ENCODE measurements at regions not wholly inside any gene's neighbourhood (a gene's known extent, or its start where the extent isn't known, plus 50 kb on each side); places are given as distances from the start of the nearest gene placed in this dataset.

DNA sequence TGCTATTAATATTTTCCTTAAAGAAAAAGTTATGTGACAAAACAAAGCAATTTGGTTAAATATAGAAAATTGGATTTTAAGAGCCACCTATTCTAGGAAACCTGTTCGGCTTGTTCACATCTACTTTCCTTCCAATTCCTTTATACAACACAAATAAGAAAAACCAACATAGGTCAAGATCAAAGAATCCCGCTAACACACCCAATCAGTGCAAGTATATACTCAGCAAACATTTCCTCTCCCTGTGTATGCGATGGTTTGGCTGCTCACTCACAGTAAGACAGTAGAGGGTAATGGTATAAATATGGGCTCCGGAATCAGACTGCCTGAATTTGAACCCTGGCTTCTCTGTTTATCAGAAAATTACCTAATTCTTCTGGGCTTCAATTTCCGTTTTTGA, 757.5 kb upstream of the ZNF608 start:
- H3K9me3 ChIP-seq = no peaks in the 10 kb centered on the region
- no peak overlapping the region for H3K4me3 ChIP-seq
- TF ChIP-seq CTCF (IDR thresholded peaks at IDR 0.05) (no peak), POLR2AphosphoS5 (IDR thresholded peaks at IDR 0.05) (no peak), POLR2A (IDR thresholded peaks at IDR 0.05) (no peak), EP300 (IDR thresholded peaks at IDR 0.05) (no peak)
- intact Hi-C loops (cut with DNase I) = no loop called here
- 17 to 70% methylated on average over 5 of the region's 5 CpGs for WGBS, 2 donors
- H3K4me1 ChIP-seq = no peaks in the 10 kb centered on the region
- no peak overlapping the region for H3K27ac ChIP-seq
- H3K27me3 ChIP-seq = no peaks in the 10 kb centered on the region
- no peaks in the 10 kb centered on the region for H3K36me3 ChIP-seq
- no peak for DNase-seq

GRCh38 chr5:125505115-125505514, 758.7 kb upstream of the ZNF608 start:
- no peak overlapping the region for H3K27ac ChIP-seq

GRCh38 chr5:125506124-125506523, 759.7 kb upstream of the ZNF608 start:
- Histone ChIP-seq H3K4me3 (no peak overlapping the region), H3K4me1 (no peaks in the 10 kb centered on the region), H3K27ac (no peak overlapping the region), H3K36me3 (no peaks in the 10 kb centered on the region), H3K9me3 (no peaks in the 10 kb centered on the region), H3K27me3 (no peaks in the 10 kb centered on the region)
- TF ChIP-seq POLR2A (IDR thresholded peaks at IDR 0.05) (no peak), EP300 (IDR thresholded peaks at IDR 0.05) (no peak), POLR2AphosphoS5 (IDR thresholded peaks at IDR 0.05) (no peak), CTCF (IDR thresholded peaks at IDR 0.05) (no peak)
- intact Hi-C loops (cut with DNase I) = no loop called here
- DNase-seq = no peak
- 94 to 96% methylated on average over 3 of the region's 3 CpGs for WGBS, 2 donors

More at GRCh38 chr5:125505115-125505514, 758.7 kb upstream of the ZNF608 start:
- Histone ChIP-seq H3K36me3 (no peaks in the 10 kb centered on the region), H3K4me1 (no peaks in the 10 kb centered on the region), H3K4me3 (no peak overlapping the region), H3K9me3 (no peaks in the 10 kb centered on the region), H3K27me3 (no peaks in the 10 kb centered on the region)
- intact Hi-C loops (cut with DNase I) = no loop called here
- TF ChIP-seq POLR2AphosphoS5 (IDR thresholded peaks at IDR 0.05) = no peak
- TF ChIP-seq POLR2A (IDR thresholded peaks at IDR 0.05) = no peak
- 93 to 95% methylated on average over 3 of the region's 3 CpGs for WGBS, 2 donors
- DNase-seq = no peak

GRCh38 chr5:125508225-125508624, 761.8 kb upstream of the ZNF608 start:
- no peak overlapping the region for H3K27ac ChIP-seq
- H3K9me3 ChIP-seq = no peaks in the 10 kb centered on the region
- no peaks in the 10 kb centered on the region for H3K4me1 ChIP-seq
- DNase-seq = no peak
- no peaks in the 10 kb centered on the region for H3K36me3 ChIP-seq
- intact Hi-C loops (cut with DNase I) = no loop called here
- TF ChIP-seq EP300 (IDR thresholded peaks at IDR 0.05) (no peak), POLR2A (IDR thresholded peaks at IDR 0.05) (no peak), CTCF (IDR thresholded peaks at IDR 0.05) (no peak), POLR2AphosphoS5 (IDR thresholded peaks at IDR 0.05) (no peak)
- no peak overlapping the region for H3K4me3 ChIP-seq
- H3K27me3 ChIP-seq = no peaks in the 10 kb centered on the region
- WGBS, 2 donors = 97 to 99% methylated on average over 1 of the region's 1 CpG

DNA sequence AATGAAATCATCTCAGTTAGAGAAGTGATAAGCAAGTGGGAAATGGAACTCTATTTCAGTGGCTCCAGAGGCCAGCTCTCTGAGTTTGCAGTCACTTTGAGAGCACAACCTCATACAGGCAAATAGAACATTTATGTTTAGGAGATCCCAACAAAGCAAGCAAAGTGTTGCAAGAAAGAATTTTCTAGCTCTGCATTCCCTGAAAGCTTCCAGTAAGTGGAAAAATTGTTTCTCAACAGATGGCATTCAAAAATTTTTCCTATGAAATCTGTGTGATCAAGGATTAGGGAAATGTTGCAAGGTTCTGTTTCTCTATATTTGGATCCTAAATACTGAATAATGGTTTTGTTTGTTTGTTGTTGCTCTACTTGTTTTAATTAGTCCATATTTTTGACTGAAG, 764.2 kb upstream of the ZNF608 start:
- H3K4me1 ChIP-seq = no peaks in the 10 kb centered on the region
- H3K27me3 ChIP-seq = no peaks in the 10 kb centered on the region
- no peaks in the 10 kb centered on the region for H3K36me3 ChIP-seq
- no peak for DNase-seq
- no peaks in the 10 kb centered on the region for H3K9me3 ChIP-seq
- H3K27ac ChIP-seq = no peak overlapping the region
- no peak for TF ChIP-seq POLR2A (IDR thresholded peaks at IDR 0.05)
- no peak for TF ChIP-seq CTCF (IDR thresholded peaks at IDR 0.05)
- no peak for TF ChIP-seq EP300 (IDR thresholded peaks at IDR 0.05)
- TF ChIP-seq POLR2AphosphoS5 (IDR thresholded peaks at IDR 0.05) = no peak
- intact Hi-C loops (cut with DNase I) = no loop called here
- no peak overlapping the region for H3K4me3 ChIP-seq

Data from sigmoid colon (tissue), 6 donors.